HEK293 (cell line): ENCODE measurements at regions not wholly inside any gene's neighbourhood (a gene's known extent, or its start where the extent isn't known, plus 50 kb on each side); places are given as distances from the start of the nearest gene placed in this dataset.
"Not testable (repeated sequence)": the region's sequence is repeated elsewhere in the genome, so short reads cannot be mapped to it uniquely, and the experiment has no call there.

Experiments
- SCRT1 ChIP-seq: fragments of 450-650 bp; formaldehyde crosslinking; IDR thresholded peaks from 2 replicates; pipeline ENCODE4 v1.5.1; 2016; ENCODE audit warnings: missing biosample characterization, missing genetic modification characterization, borderline replicate concordance
- ZSCAN30 ChIP-seq: fragments of 450-650 bp; IDR thresholded peaks from 2 replicates; pipeline ENCODE4 v1.5.1; 2018; ENCODE audit warnings: missing biosample characterization, mild to moderate bottlenecking, missing genetic modification characterization, moderate library complexity
- TF ChIP-seq, protein P1 (sequence below): fragments of 450-650 bp; formaldehyde crosslinking; IDR thresholded peaks from 2 replicates; pipeline ENCODE4 v1.5.1; 2016; ENCODE audit warnings: missing biosample characterization, missing genetic modification characterization
- TF ChIP-seq, protein P2 (sequence below): fragments of 450-650 bp; formaldehyde crosslinking; IDR thresholded peaks from 2 replicates; pipeline ENCODE4 v1.5.1; 2016; ENCODE audit warnings: missing biosample characterization, missing genetic modification characterization
- TF ChIP-seq, protein P3 (sequence below): fragments of 450-650 bp; formaldehyde crosslinking; conservative IDR thresholded peaks from 2 replicates; pipeline ENCODE4 v1.5.1; 2016; ENCODE audit warnings: low read depth, missing biosample characterization, missing genetic modification characterization

- TF ChIP-seq ZSCAN30 (tag by site-specific recombination); SCRT1: not testable (repeated sequence)
- TF ChIP-seq, protein P1, sequence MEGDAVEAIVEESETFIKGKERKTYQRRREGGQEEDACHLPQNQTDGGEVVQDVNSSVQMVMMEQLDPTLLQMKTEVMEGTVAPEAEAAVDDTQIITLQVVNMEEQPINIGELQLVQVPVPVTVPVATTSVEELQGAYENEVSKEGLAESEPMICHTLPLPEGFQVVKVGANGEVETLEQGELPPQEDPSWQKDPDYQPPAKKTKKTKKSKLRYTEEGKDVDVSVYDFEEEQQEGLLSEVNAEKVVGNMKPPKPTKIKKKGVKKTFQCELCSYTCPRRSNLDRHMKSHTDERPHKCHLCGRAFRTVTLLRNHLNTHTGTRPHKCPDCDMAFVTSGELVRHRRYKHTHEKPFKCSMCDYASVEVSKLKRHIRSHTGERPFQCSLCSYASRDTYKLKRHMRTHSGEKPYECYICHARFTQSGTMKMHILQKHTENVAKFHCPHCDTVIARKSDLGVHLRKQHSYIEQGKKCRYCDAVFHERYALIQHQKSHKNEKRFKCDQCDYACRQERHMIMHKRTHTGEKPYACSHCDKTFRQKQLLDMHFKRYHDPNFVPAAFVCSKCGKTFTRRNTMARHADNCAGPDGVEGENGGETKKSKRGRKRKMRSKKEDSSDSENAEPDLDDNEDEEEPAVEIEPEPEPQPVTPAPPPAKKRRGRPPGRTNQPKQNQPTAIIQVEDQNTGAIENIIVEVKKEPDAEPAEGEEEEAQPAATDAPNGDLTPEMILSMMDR (tag by site-specific recombination), result not testable (repeated sequence)
- TF ChIP-seq, protein P2, sequence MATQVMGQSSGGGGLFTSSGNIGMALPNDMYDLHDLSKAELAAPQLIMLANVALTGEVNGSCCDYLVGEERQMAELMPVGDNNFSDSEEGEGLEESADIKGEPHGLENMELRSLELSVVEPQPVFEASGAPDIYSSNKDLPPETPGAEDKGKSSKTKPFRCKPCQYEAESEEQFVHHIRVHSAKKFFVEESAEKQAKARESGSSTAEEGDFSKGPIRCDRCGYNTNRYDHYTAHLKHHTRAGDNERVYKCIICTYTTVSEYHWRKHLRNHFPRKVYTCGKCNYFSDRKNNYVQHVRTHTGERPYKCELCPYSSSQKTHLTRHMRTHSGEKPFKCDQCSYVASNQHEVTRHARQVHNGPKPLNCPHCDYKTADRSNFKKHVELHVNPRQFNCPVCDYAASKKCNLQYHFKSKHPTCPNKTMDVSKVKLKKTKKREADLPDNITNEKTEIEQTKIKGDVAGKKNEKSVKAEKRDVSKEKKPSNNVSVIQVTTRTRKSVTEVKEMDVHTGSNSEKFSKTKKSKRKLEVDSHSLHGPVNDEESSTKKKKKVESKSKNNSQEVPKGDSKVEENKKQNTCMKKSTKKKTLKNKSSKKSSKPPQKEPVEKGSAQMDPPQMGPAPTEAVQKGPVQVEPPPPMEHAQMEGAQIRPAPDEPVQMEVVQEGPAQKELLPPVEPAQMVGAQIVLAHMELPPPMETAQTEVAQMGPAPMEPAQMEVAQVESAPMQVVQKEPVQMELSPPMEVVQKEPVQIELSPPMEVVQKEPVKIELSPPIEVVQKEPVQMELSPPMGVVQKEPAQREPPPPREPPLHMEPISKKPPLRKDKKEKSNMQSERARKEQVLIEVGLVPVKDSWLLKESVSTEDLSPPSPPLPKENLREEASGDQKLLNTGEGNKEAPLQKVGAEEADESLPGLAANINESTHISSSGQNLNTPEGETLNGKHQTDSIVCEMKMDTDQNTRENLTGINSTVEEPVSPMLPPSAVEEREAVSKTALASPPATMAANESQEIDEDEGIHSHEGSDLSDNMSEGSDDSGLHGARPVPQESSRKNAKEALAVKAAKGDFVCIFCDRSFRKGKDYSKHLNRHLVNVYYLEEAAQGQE (tag by site-specific recombination), result not testable (repeated sequence)
- TF ChIP-seq, protein P3, sequence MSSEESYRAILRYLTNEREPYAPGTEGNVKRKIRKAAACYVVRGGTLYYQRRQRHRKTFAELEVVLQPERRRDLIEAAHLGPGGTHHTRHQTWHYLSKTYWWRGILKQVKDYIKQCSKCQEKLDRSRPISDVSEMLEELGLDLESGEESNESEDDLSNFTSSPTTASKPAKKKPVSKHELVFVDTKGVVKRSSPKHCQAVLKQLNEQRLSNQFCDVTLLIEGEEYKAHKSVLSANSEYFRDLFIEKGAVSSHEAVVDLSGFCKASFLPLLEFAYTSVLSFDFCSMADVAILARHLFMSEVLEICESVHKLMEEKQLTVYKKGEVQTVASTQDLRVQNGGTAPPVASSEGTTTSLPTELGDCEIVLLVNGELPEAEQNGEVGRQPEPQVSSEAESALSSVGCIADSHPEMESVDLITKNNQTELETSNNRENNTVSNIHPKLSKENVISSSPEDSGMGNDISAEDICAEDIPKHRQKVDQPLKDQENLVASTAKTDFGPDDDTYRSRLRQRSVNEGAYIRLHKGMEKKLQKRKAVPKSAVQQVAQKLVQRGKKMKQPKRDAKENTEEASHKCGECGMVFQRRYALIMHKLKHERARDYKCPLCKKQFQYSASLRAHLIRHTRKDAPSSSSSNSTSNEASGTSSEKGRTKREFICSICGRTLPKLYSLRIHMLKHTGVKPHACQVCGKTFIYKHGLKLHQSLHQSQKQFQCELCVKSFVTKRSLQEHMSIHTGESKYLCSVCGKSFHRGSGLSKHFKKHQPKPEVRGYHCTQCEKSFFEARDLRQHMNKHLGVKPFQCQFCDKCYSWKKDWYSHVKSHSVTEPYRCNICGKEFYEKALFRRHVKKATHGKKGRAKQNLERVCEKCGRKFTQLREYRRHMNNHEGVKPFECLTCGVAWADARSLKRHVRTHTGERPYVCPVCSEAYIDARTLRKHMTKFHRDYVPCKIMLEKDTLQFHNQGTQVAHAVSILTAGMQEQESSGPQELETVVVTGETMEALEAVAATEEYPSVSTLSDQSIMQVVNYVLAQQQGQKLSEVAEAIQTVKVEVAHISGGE (tag by site-specific recombination), result not testable (repeated sequence)
Observed at GRCh38 chr16:32932240-32933040, 256.5 kb upstream of the TP53TG3 start.
